WTC11 (cell line): ENCODE measurements at regions not wholly inside any gene's neighbourhood (a gene's known extent, or its start where the extent isn't known, plus 50 kb on each side); places are given as distances from the start of the nearest gene placed in this dataset.
A peak's percentile ranks its signal among the peaks of the same experiment; 100 is the strongest.

Experiments used
- ATAC-seq: fragments of 200-7000 bp; cut with Tn5 transposase; 2 replicates; pipeline ENCODE4 v1.10.0; 2021; ENCODE audit warnings: mild to moderate bottlenecking, moderate library complexity
- CTCF ChIA-PET: fragments of 300-600 bp; sonication (Branson Sonifier 250); formaldehyde crosslinking; loops from one replicate; lab custom pipeline; 2021; ENCODE audit warnings: antibody characterized with exemption; lab: Charles Lee
- POLR2A ChIA-PET: fragments of 350-600 bp; sonication (Branson Sonifier 250); formaldehyde crosslinking; loops from one replicate; lab custom pipeline; 2021; ENCODE audit warnings: antibody characterized with exemption; lab: Charles Lee
- DNase-seq: peaks from one replicate; pipeline ENCODE4 v3.0.0; 2021; ENCODE audit warnings: low spot score
- H3K27ac Mint-ChIP-seq: 2 replicates; pipeline ENCODE4 v1.8.0; 2021; ENCODE audit warnings: mixed read lengths
- H3K27me3 Mint-ChIP-seq: 2 replicates; pipeline ENCODE4 v1.8.0; 2021; ENCODE audit warnings: low read depth, mild to moderate bottlenecking, moderate library complexity, mixed read lengths
- H3K36me3 Mint-ChIP-seq: 2 replicates; pipeline ENCODE4 v1.8.0; 2021; ENCODE audit warnings: mixed read lengths
- H3K4me1 Mint-ChIP-seq: 2 replicates; pipeline ENCODE4 v1.8.0; 2022; ENCODE audit warnings: mixed read lengths
- H3K4me3 Mint-ChIP-seq: 2 replicates; pipeline ENCODE4 v1.8.0; 2021; ENCODE audit warnings: mild to moderate bottlenecking, moderate library complexity, mixed read lengths
- H3K9me3 Mint-ChIP-seq: 2 replicates; pipeline ENCODE4 v1.8.0; 2021; ENCODE audit warnings: mixed read lengths
- ATF3 ChIP-seq: sonication (generic); formaldehyde crosslinking; conservative IDR thresholded peaks from 2 replicates; pipeline ENCODE4 v1.8.1; 2022; ENCODE audit warnings: mild to moderate bottlenecking, missing genetic modification reagents
- CBFB ChIP-seq: sonication (generic); formaldehyde crosslinking; IDR thresholded peaks from 2 replicates; pipeline ENCODE4 v1.8.1; 2022; ENCODE audit warnings: mild to moderate bottlenecking, low read depth, missing genetic modification reagents
- FOXP1 ChIP-seq: sonication (generic); formaldehyde crosslinking; IDR thresholded peaks from 2 replicates; pipeline ENCODE4 v1.8.0; 2022; ENCODE audit warnings: missing genetic modification reagents, mild to moderate bottlenecking, moderate library complexity, borderline replicate concordance
- GTF2I ChIP-seq: fragments of 250-450 bp; sonication (Bioruptor Pico); conservative IDR thresholded peaks from 2 replicates; pipeline ENCODE4 v1.4.0; 2021; ENCODE audit warnings: mild to moderate bottlenecking
- HMGA2 ChIP-seq: fragments of 250-450 bp; sonication (Bioruptor Pico); IDR thresholded peaks from 2 replicates; pipeline ENCODE4 v1.4.0; 2021; ENCODE audit warnings: mild to moderate bottlenecking, moderate library complexity
- NFATC4 ChIP-seq: fragments of 250-450 bp; sonication (Bioruptor Pico); IDR thresholded peaks from 2 replicates; pipeline ENCODE4 v1.9.0; 2021; ENCODE audit warnings: mild to moderate bottlenecking
- NR2C2 ChIP-seq: sonication (generic); formaldehyde crosslinking; IDR thresholded peaks from 2 replicates; pipeline ENCODE4 v1.8.0; 2022; ENCODE audit warnings: mild to moderate bottlenecking, missing genetic modification reagents
- OVOL2 ChIP-seq: fragments of 250-450 bp; sonication (Bioruptor Pico); IDR thresholded peaks from 2 replicates; pipeline ENCODE4 v1.9.0; 2021; ENCODE audit warnings: mild to moderate bottlenecking, borderline replicate concordance
- PRDM15 ChIP-seq: sonication (generic); formaldehyde crosslinking; IDR thresholded peaks from 2 replicates; pipeline ENCODE4 v1.8.0; 2022; ENCODE audit warnings: missing genetic modification reagents
- SOX15 ChIP-seq: fragments of 250-450 bp; sonication (Bioruptor Pico); IDR thresholded peaks from 2 replicates; pipeline ENCODE4 v1.9.0; 2021; ENCODE audit warnings: mild to moderate bottlenecking
- ZNF138 ChIP-seq: sonication (generic); formaldehyde crosslinking; conservative IDR thresholded peaks from 2 replicates; pipeline ENCODE4 v1.8.1; 2022; ENCODE audit warnings: mild to moderate bottlenecking, moderate library complexity, missing genetic modification reagents
- ZNF232 ChIP-seq: sonication (generic); formaldehyde crosslinking; IDR thresholded peaks from 2 replicates; pipeline ENCODE4 v1.8.0; 2022; ENCODE audit warnings: mild to moderate bottlenecking, missing genetic modification reagents
- TF ChIP-seq, protein P1 (sequence below): sonication (generic); formaldehyde crosslinking; IDR thresholded peaks from 2 replicates; pipeline ENCODE4 v1.8.1; 2022; ENCODE audit warnings: mild to moderate bottlenecking, moderate library complexity, missing genetic modification reagents
- TF ChIP-seq, protein P2 (sequence below): fragments of 250-450 bp; sonication (Bioruptor Pico); IDR thresholded peaks from 2 replicates; pipeline ENCODE4 v1.9.0; 2021; ENCODE audit warnings: mild to moderate bottlenecking, borderline replicate concordance
- TF ChIP-seq, protein P3 (sequence below): sonication (generic); formaldehyde crosslinking; IDR thresholded peaks from 2 replicates; pipeline ENCODE4 v1.8.1; 2022; ENCODE audit warnings: missing genetic modification reagents, borderline replicate concordance

GRCh38 chr11:19451609-19452008, 210.9 kb upstream of the E2F8 start:
- Mint-ChIP-seq H3K36me3 (no peaks in the 10 kb centered on the region; the same call in 1 of the 2 replicates), H3K4me1 (peaks cover 29% of the 10 kb centered on the region), H3K27me3 (peaks cover 3% of the 10 kb centered on the region), H3K9me3 (peaks cover 4% of the 10 kb centered on the region; the same call in 1 of the 2 replicates), H3K4me3 (no peak overlapping the region), H3K27ac (no peak overlapping the region)
- TF ChIP-seq OVOL2 (no peak), ZNF232 (no peak), GTF2I (0 out of 2 replicates have a peak, but pooled peaks have one; percentile 46), PRDM15 (CRISPR knock-in tag) (no peak), ATF3 (CRISPR knock-in tag) (no peak)
- TF ChIP-seq, protein P1, sequence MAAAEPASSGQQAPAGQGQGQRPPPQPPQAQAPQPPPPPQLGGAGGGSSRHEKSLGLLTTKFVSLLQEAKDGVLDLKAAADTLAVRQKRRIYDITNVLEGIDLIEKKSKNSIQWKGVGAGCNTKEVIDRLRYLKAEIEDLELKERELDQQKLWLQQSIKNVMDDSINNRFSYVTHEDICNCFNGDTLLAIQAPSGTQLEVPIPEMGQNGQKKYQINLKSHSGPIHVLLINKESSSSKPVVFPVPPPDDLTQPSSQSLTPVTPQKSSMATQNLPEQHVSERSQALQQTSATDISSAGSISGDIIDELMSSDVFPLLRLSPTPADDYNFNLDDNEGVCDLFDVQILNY (CRISPR knock-in tag): no peak
- TF ChIP-seq, protein P2, sequence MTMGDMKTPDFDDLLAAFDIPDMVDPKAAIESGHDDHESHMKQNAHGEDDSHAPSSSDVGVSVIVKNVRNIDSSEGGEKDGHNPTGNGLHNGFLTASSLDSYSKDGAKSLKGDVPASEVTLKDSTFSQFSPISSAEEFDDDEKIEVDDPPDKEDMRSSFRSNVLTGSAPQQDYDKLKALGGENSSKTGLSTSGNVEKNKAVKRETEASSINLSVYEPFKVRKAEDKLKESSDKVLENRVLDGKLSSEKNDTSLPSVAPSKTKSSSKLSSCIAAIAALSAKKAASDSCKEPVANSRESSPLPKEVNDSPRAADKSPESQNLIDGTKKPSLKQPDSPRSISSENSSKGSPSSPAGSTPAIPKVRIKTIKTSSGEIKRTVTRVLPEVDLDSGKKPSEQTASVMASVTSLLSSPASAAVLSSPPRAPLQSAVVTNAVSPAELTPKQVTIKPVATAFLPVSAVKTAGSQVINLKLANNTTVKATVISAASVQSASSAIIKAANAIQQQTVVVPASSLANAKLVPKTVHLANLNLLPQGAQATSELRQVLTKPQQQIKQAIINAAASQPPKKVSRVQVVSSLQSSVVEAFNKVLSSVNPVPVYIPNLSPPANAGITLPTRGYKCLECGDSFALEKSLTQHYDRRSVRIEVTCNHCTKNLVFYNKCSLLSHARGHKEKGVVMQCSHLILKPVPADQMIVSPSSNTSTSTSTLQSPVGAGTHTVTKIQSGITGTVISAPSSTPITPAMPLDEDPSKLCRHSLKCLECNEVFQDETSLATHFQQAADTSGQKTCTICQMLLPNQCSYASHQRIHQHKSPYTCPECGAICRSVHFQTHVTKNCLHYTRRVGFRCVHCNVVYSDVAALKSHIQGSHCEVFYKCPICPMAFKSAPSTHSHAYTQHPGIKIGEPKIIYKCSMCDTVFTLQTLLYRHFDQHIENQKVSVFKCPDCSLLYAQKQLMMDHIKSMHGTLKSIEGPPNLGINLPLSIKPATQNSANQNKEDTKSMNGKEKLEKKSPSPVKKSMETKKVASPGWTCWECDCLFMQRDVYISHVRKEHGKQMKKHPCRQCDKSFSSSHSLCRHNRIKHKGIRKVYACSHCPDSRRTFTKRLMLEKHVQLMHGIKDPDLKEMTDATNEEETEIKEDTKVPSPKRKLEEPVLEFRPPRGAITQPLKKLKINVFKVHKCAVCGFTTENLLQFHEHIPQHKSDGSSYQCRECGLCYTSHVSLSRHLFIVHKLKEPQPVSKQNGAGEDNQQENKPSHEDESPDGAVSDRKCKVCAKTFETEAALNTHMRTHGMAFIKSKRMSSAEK: no peak
- ATAC-seq (no peak), DNase-seq (no peak)
- POLR2A ChIA-PET: interaction anchor here (0.6 kb wide), 1 partner anchor 29 kb away, joined by 3 read pairs; no protein-coding TSS in a partner anchor
- CTCF ChIA-PET: no interaction called here

GRCh38 chr11:19450282-19450681, 209.5 kb upstream of the E2F8 start:
- Mint-ChIP-seq H3K4me1 (peaks cover 16% of the 10 kb centered on the region), H3K36me3 (no peaks in the 10 kb centered on the region; the same call in 1 of the 2 replicates), H3K9me3 (peaks cover 4% of the 10 kb centered on the region; the same call in 1 of the 2 replicates), H3K27me3 (peaks cover 3% of the 10 kb centered on the region), H3K27ac (no peak overlapping the region), H3K4me3 (no peak overlapping the region)
- DNase-seq (no peak), ATAC-seq (no peak)
- ChIA-PET CTCF (interaction anchor here (1.0 kb wide), 1 partner anchor 103 kb away, joined by 3 read pairs; no protein-coding TSS in a partner anchor), POLR2A (no interaction called here)
- TF ChIP-seq ZNF138 (CRISPR knock-in tag): no peak
- no peak for TF ChIP-seq SOX15 (CRISPR knock-in tag)
- TF ChIP-seq NR2C2 (CRISPR knock-in tag): no peak
- TF ChIP-seq, protein P3, sequence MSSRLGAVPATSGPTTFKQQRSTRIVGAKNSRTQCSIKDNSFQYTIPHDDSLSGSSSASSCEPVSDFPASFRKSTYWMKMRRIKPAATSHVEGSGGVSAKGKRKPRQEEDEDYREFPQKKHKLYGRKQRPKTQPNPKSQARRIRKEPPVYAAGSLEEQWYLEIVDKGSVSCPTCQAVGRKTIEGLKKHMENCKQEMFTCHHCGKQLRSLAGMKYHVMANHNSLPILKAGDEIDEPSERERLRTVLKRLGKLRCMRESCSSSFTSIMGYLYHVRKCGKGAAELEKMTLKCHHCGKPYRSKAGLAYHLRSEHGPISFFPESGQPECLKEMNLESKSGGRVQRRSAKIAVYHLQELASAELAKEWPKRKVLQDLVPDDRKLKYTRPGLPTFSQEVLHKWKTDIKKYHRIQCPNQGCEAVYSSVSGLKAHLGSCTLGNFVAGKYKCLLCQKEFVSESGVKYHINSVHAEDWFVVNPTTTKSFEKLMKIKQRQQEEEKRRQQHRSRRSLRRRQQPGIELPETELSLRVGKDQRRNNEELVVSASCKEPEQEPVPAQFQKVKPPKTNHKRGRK (CRISPR knock-in tag): no peak
- no peak for TF ChIP-seq HMGA2 (CRISPR knock-in tag)
- no peak for TF ChIP-seq FOXP1 (CRISPR knock-in tag)
- TF ChIP-seq CBFB (CRISPR knock-in tag): no peak
- no peak for TF ChIP-seq NFATC4 (CRISPR knock-in tag)
